PC-9 (cell line): ENCODE measurements at regions not wholly inside any gene's neighbourhood (a gene's known extent, or its start where the extent isn't known, plus 50 kb on each side); places are given as distances from the start of the nearest gene placed in this dataset.

Experiments
- BruUV-seq: library from RNA; stranded (reverse); fragments of 400-500 nt; replicated peaks from 2 replicates; lab custom pipeline; 2021; lab: Mats Ljungman, UMichigan
- CTCF ChIA-PET: fragments of 300-600 bp; sonication (Branson Sonifier 250); formaldehyde crosslinking; loops from one replicate; lab custom pipeline; 2022; ENCODE audit warnings: antibody characterized with exemption; lab: Charles Lee
- POLR2A ChIA-PET: fragments of 300-600 bp; sonication (Branson Sonifier 250); formaldehyde crosslinking; loops from one replicate; lab custom pipeline; 2022; ENCODE audit warnings: antibody characterized with exemption; ENCODE audit not compliant: unreplicated experiment; lab: Charles Lee
- DNase-seq, 2 experiments: peaks; one replicate each; pipeline versions ENCODE4 v3.0.0 to v3.0.0-alpha.2; 2015 to 2022; ENCODE audit warnings: mixed read lengths in 1 of 2
- H2AFZ ChIP-seq: fragments of 200-600 bp; sonication (generic); 2 replicates; pipeline ENCODE4 v1.8.1; 2017; ENCODE audit warnings: antibody characterized with exemption
- H3F3A ChIP-seq: fragments of 200-600 bp; sonication (generic); 2 replicates; pipeline ENCODE4 v1.8.1; 2017; ENCODE audit warnings: antibody characterized with exemption, mild to moderate bottlenecking, low read depth; ENCODE audit not compliant: insufficient read depth
- H3K27ac ChIP-seq: fragments of 200-600 bp; sonication (generic); 2 replicates; pipeline ENCODE4 v1.6.1; 2016; ENCODE audit warnings: mixed run types
- H3K27me3 ChIP-seq: fragments of 200-600 bp; sonication (generic); 2 replicates; pipeline ENCODE4 v1.6.1; 2016; ENCODE audit warnings: low read depth, mixed run types; ENCODE audit not compliant: insufficient read depth
- H3K36me3 ChIP-seq: fragments of 200-600 bp; sonication (generic); 2 replicates; pipeline ENCODE4 v1.6.1; 2016; ENCODE audit warnings: low read depth, mixed run types
- H3K4me1 ChIP-seq: fragments of 200-600 bp; sonication (generic); replicated peaks from 2 replicates; pipeline ENCODE4 v1.6.1; 2016; ENCODE audit warnings: mixed run types; ENCODE audit not compliant: insufficient read depth
- H3K4me2 ChIP-seq: fragments of 200-600 bp; sonication (generic); 2 replicates; pipeline ENCODE4 v1.6.1; 2017; ENCODE audit warnings: mixed run types
- H3K4me3 ChIP-seq: fragments of 200-600 bp; sonication (generic); 2 replicates; pipeline ENCODE4 v1.6.1; 2016; ENCODE audit warnings: mixed run types
- H3K79me2 ChIP-seq: fragments of 200-600 bp; sonication (generic); 2 replicates; pipeline ENCODE4 v1.6.1; 2017; ENCODE audit warnings: low read depth, mixed run types
- H3K9me2 ChIP-seq: fragments of 200-600 bp; sonication (generic); 2 replicates; pipeline ENCODE4 v1.8.1; 2017; ENCODE audit warnings: mild to moderate bottlenecking; ENCODE audit not compliant: insufficient read depth
- H3K9me3 ChIP-seq: fragments of 200-600 bp; sonication (generic); 2 replicates; pipeline ENCODE4 v1.8.1; 2016; ENCODE audit warnings: low read depth; ENCODE audit not compliant: insufficient read depth
- H4K20me1 ChIP-seq: fragments of 200-600 bp; sonication (generic); 2 replicates; pipeline ENCODE4 v1.8.1; 2017; ENCODE audit not compliant: insufficient read depth
- EZH2 ChIP-seq: fragments of 200-600 bp; sonication (generic); IDR thresholded peaks from 2 replicates; pipeline ENCODE4 v1.8.0; 2017; ENCODE audit warnings: antibody characterized with exemption, low read depth
- intact Hi-C: fragments of 100-400 bp; cut with micrococcal nuclease; formaldehyde crosslinking; loops from one replicate; pipeline ENCODE4 v1.10.0; 2022; ENCODE audit not compliant: unreplicated experiment
- TF ChIP-seq, protein P1 (sequence below): fragments of 200-600 bp; sonication (generic); conservative IDR thresholded peaks from 2 replicates; pipeline ENCODE4 v1.6.1; 2017; ENCODE audit warnings: mixed run types, antibody characterized with exemption, mild to moderate bottlenecking, moderate library complexity

DNA sequence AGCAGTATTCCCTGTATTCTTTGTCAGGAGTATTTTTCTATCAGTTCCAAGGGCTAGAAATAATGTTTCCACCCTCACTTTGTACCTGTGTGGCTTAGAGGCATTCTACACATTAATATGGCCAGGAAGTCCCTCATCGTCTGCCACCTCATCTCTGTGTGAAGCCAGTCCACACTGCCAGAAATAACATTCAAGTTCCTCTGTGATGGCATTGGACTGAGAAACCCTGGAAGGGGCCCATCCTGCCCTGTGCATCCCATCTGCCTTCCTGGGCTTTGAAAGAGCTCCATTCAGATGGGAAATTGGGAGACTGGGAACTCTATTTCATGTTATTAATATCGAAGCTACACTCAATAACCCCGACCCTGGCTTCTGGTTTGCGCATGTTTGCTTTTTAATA, 497.2 kb upstream of the CDH5 start:
- no peaks in the 10 kb centered on the region for H3K36me3 ChIP-seq
- H3K4me3 ChIP-seq: no peak overlapping the region
- no peaks in the 10 kb centered on the region for H3K4me1 ChIP-seq
- no peaks in the 10 kb centered on the region for H3K9me2 ChIP-seq
- no peak overlapping the region for H3K4me2 ChIP-seq
- BruUV-seq: no TSS peak
- no peaks in the 10 kb centered on the region for H3K79me2 ChIP-seq
- H3F3A ChIP-seq: no peaks in the 10 kb centered on the region
- H4K20me1 ChIP-seq: no peaks in the 10 kb centered on the region
- no peak for DNase-seq
- no peaks in the 10 kb centered on the region; the same call in 1 of the 2 replicates for H3K9me3 ChIP-seq
- peaks cover 33% of the 10 kb centered on the region for H3K27me3 ChIP-seq
- POLR2A ChIA-PET: no interaction called here
- CTCF ChIA-PET: no interaction called here
- no peak overlapping the region for H3K27ac ChIP-seq
- intact Hi-C loops: no loop called here
- no peak for TF ChIP-seq EZH2
- TF ChIP-seq, protein P1, sequence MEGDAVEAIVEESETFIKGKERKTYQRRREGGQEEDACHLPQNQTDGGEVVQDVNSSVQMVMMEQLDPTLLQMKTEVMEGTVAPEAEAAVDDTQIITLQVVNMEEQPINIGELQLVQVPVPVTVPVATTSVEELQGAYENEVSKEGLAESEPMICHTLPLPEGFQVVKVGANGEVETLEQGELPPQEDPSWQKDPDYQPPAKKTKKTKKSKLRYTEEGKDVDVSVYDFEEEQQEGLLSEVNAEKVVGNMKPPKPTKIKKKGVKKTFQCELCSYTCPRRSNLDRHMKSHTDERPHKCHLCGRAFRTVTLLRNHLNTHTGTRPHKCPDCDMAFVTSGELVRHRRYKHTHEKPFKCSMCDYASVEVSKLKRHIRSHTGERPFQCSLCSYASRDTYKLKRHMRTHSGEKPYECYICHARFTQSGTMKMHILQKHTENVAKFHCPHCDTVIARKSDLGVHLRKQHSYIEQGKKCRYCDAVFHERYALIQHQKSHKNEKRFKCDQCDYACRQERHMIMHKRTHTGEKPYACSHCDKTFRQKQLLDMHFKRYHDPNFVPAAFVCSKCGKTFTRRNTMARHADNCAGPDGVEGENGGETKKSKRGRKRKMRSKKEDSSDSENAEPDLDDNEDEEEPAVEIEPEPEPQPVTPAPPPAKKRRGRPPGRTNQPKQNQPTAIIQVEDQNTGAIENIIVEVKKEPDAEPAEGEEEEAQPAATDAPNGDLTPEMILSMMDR: no peak
- no peak overlapping the region for H2AFZ ChIP-seq

DNA sequence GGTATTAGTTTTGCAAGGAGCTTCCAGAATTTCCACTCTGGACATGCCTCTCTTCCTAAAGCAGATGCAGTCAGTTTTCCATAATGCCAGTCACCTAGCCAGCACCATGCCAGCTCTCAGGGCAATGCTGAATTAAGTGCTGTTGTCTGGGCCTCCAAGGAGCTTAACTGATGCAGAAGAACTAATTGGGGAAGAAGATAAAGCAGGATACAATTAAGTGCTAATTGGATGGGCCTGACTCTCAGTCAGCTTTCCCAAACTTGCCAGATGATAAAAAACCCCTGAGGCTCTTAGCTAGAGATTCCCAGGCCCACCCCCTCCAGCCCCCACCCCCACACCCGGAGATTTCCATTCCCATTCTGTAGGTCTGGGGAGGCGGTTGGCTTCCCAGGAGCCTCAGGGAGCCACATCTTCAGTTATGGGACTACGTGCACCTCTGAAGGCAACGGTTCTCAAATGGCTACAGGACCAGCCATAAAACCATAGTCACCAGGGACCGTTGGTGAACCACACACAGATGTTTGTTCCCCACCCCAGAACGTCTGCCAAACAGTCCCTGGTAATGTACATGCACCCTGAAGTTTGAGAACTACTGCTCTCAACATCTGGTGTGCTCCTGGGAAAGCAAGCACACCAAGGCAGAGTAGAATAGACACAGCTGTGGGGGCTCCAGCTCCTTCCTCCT, 499.1 kb upstream of the CDH5 start:
- BruUV-seq: no TSS peak
- Histone ChIP-seq H3K27me3 (peaks cover 33% of the 10 kb centered on the region), H4K20me1 (no peaks in the 10 kb centered on the region), H3F3A (no peaks in the 10 kb centered on the region), H3K79me2 (no peaks in the 10 kb centered on the region), H3K4me1 (no peaks in the 10 kb centered on the region), H3K36me3 (no peaks in the 10 kb centered on the region), H3K9me3 (no peaks in the 10 kb centered on the region; the same call in 1 of the 2 replicates), H2AFZ (no peak overlapping the region), H3K4me2 (no peak overlapping the region), H3K4me3 (no peak overlapping the region), H3K27ac (no peak overlapping the region), H3K9me2 (no peaks in the 10 kb centered on the region)
- DNase-seq: no peak
- POLR2A ChIA-PET: no interaction called here
- CTCF ChIA-PET: no interaction called here
- intact Hi-C loops: no loop called here
- TF ChIP-seq EZH2: no peak
- TF ChIP-seq, protein P1: no peak

DNA sequence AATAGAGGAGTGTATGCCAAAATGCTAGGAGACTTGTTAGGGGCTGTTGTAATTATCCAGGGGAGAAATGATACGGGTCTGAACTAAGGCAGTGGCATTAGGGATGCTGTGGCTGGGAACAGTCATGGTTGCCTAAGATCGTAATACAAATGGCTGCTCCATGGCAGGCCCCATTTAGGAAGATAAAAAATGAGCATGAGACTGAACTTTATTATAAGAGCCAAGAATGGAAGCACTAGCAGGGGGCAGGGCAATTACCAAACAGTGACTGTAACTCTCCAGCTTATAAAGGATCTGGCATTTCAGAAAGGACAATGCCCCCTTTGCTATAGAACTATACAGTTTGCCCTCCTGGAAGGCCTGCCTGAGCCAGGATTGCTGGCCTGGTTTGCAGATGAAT, 503.3 kb upstream of the CDH5 start:
- no peak for DNase-seq
- no peaks in the 10 kb centered on the region for H3K9me2 ChIP-seq
- H4K20me1 ChIP-seq: no peaks in the 10 kb centered on the region
- no TSS peak for BruUV-seq
- no peak overlapping the region for H3K4me3 ChIP-seq
- TF ChIP-seq, protein P1: no peak
- no peak for TF ChIP-seq EZH2
- ChIA-PET POLR2A (no interaction called here), CTCF (no interaction called here)
- intact Hi-C loops: no loop called here
- no peak overlapping the region for H2AFZ ChIP-seq
- H3K36me3 ChIP-seq: no peaks in the 10 kb centered on the region
- no peaks in the 10 kb centered on the region for H3K27me3 ChIP-seq
- H3K79me2 ChIP-seq: no peaks in the 10 kb centered on the region
- no peaks in the 10 kb centered on the region for H3K4me1 ChIP-seq
- H3K9me3 ChIP-seq: no peaks in the 10 kb centered on the region; the same call in 1 of the 2 replicates
- H3F3A ChIP-seq: no peaks in the 10 kb centered on the region
- H3K27ac ChIP-seq: no peak overlapping the region
- H3K4me2 ChIP-seq: no peak overlapping the region
